ENCODE measurements at regions not wholly inside any gene's neighbourhood (a gene's known extent, or its start where the extent isn't known, plus 50 kb on each side); places are given as distances from the start of the nearest gene placed in this dataset.

GRCh38 chrX:69285881-69286564 lies 120.8 kb upstream of the PJA1 start:
- intact Hi-C loops (cut with DNase I): loop anchor here (2.0 to 10.0 kb wide), 6 partner anchors 64 to 461 kb away; no protein-coding TSS in a partner anchor
- peak; percentile 81 for DNase-seq (ENCODE audit: low spot score)

GRCh38 chrX:69285401-69285877 lies 120.2 kb upstream of the PJA1 start:
- DNase-seq (ENCODE audit: low spot score): no peak
- intact Hi-C loops (cut with DNase I): loop anchor here (5.0 to 10.0 kb wide), 5 partner anchors 63 to 358 kb away; no protein-coding TSS in a partner anchor

- intact Hi-C loops (cut with DNase I): loop anchor here (5.0 to 10.0 kb wide), 4 partner anchors 52 to 220 kb away; no protein-coding TSS in a partner anchor
- DNase-seq (ENCODE audit: low spot score): no peak
These were observed 119.2 kb upstream of the PJA1 start for GRCh38 chrX:69284491-69284890.

- intact Hi-C loops (cut with DNase I): loop anchor here (5.0 to 10.0 kb wide), 4 partner anchors 51 to 218 kb away; no protein-coding TSS in a partner anchor
- no peak for DNase-seq (ENCODE audit: low spot score)
These were observed 117.8 kb upstream of the PJA1 start for GRCh38 chrX:69282893-69283690.

- intact Hi-C loops (cut with DNase I): loop anchor here (5.0 to 10.0 kb wide), 4 partner anchors 49 to 216 kb away; no protein-coding TSS in a partner anchor
- no peak for DNase-seq (ENCODE audit: low spot score)
These were observed 115.7 kb upstream of the PJA1 start for GRCh38 chrX:69280933-69281332.

GRCh38 chrX:69279234-69279633 lies 114.0 kb upstream of the PJA1 start:
- intact Hi-C loops (cut with DNase I): no loop called here
- no peak for DNase-seq (ENCODE audit: low spot score)

GRCh38 chrX:69278031-69278687 lies 112.9 kb upstream of the PJA1 start:
- intact Hi-C loops (cut with DNase I): no loop called here
- DNase-seq (ENCODE audit: low spot score): no peak

GRCh38 chrX:69277369-69277990 lies 112.2 kb upstream of the PJA1 start:
- DNase-seq (ENCODE audit: low spot score): no peak
- intact Hi-C loops (cut with DNase I): no loop called here

- intact Hi-C loops (cut with DNase I): no loop called here
- no peak for DNase-seq (ENCODE audit: low spot score)
These were observed 103.4 kb upstream of the PJA1 start for GRCh38 chrX:69268611-69269010.

GRCh38 chrX:69264158-69264581 lies 98.9 kb upstream of the PJA1 start:
- intact Hi-C loops (cut with DNase I): no loop called here
- DNase-seq (ENCODE audit: low spot score): no peak

- DNase-seq (ENCODE audit: low spot score): no peak
- intact Hi-C loops (cut with DNase I): no loop called here
These were observed 98.1 kb upstream of the PJA1 start for GRCh38 chrX:69263251-69263820.

GRCh38 chrX:69262036-69262936 lies 97.0 kb upstream of the PJA1 start:
- intact Hi-C loops (cut with DNase I): no loop called here
- DNase-seq (ENCODE audit: low spot score): no peak

GRCh38 chrX:69260169-69260568 lies 94.9 kb upstream of the PJA1 start:
- intact Hi-C loops (cut with DNase I): no loop called here
- no peak for DNase-seq (ENCODE audit: low spot score)

GRCh38 chrX:69258893-69259292 lies 93.6 kb upstream of the PJA1 start:
- intact Hi-C loops (cut with DNase I): no loop called here
- DNase-seq (ENCODE audit: low spot score): no peak

GRCh38 chrX:69257499-69258127 lies 92.4 kb upstream of the PJA1 start:
- DNase-seq (ENCODE audit: low spot score): peak; percentile 63
- intact Hi-C loops (cut with DNase I): no loop called here

- DNase-seq (ENCODE audit: low spot score): no peak
- intact Hi-C loops (cut with DNase I): no loop called here
These were observed 91.0 kb upstream of the PJA1 start for GRCh38 chrX:69256291-69256565.

GRCh38 chrX:69255441-69256290 lies 90.4 kb upstream of the PJA1 start:
- DNase-seq (ENCODE audit: low spot score): no peak
- intact Hi-C loops (cut with DNase I): no loop called here
